BE2C (cell line): ENCODE measurements at regions not wholly inside any gene's neighbourhood (a gene's known extent, or its start where the extent isn't known, plus 50 kb on each side); places are given as distances from the start of the nearest gene placed in this dataset.

Experiments
- DNase-seq: peaks from one replicate; pipeline ENCODE4 v3.0.0-alpha.2; 2020
- H3K27me3 ChIP-seq: fragments of 250-450 bp; sonication (Bioruptor Pico); 2 replicates; pipeline ENCODE4 v1.5.1; 2020; ENCODE audit warnings: mild to moderate bottlenecking
- H3K36me3 ChIP-seq: fragments of 250-450 bp; sonication (Bioruptor Pico); 2 replicates; pipeline ENCODE4 v1.5.1; 2020; ENCODE audit warnings: mild to moderate bottlenecking
- H3K4me1 ChIP-seq: fragments of 250-450 bp; sonication (Bioruptor Pico); 2 replicates; pipeline ENCODE4 v1.5.1; 2020
- H3K4me3 ChIP-seq: 2 replicates; pipeline ENCODE4 v1.5.1; 2011; ENCODE audit warnings: low read depth, low read length
- H3K9me3 ChIP-seq: fragments of 250-450 bp; sonication (Bioruptor Pico); 2 replicates; pipeline ENCODE4 v1.5.1; 2020
- CTCF ChIP-seq: IDR thresholded peaks from 2 replicates; pipeline ENCODE4 v1.5.1; 2012; ENCODE audit warnings: mild to moderate bottlenecking, low read depth, low read length

GRCh38 chr17:77407321-77408277, 266.8 kb downstream of the SEC14L1 start:
- Histone ChIP-seq H3K4me3 (no peak overlapping the region), H3K9me3 (no peaks in the 10 kb centered on the region), H3K36me3 (peaks cover 46% of the 10 kb centered on the region), H3K27me3 (no peaks in the 10 kb centered on the region), H3K4me1 (peaks cover 5% of the 10 kb centered on the region; the same call in 1 of the 2 replicates)
- TF ChIP-seq CTCF, result no peak
- DNase-seq, result no peak

- no peak overlapping the region for H3K4me3 ChIP-seq
- no peaks in the 10 kb centered on the region for H3K9me3 ChIP-seq
- H3K27me3 ChIP-seq, result no peaks in the 10 kb centered on the region
- no peak for DNase-seq
- TF ChIP-seq CTCF, result no peak
- H3K4me1 ChIP-seq, result peaks cover 5% of the 10 kb centered on the region; the same call in 1 of the 2 replicates
- peaks cover 39% of the 10 kb centered on the region for H3K36me3 ChIP-seq
Measured at GRCh38 chr17:77408284-77408683, 267.5 kb downstream of the SEC14L1 start.

- H3K4me1 ChIP-seq, result peaks cover 5% of the 10 kb centered on the region; the same call in 1 of the 2 replicates
- H3K27me3 ChIP-seq, result no peaks in the 10 kb centered on the region
- no peaks in the 10 kb centered on the region for H3K9me3 ChIP-seq
- peaks cover 30% of the 10 kb centered on the region for H3K36me3 ChIP-seq
- DNase-seq, result no peak
- no peak for TF ChIP-seq CTCF
- no peak overlapping the region for H3K4me3 ChIP-seq
Measured at GRCh38 chr17:77409282-77410161, 268.8 kb downstream of the SEC14L1 start.

- no peak for DNase-seq
- H3K4me3 ChIP-seq, result no peak overlapping the region
- H3K9me3 ChIP-seq, result no peaks in the 10 kb centered on the region
- peaks cover 5% of the 10 kb centered on the region; the same call in 1 of the 2 replicates for H3K4me1 ChIP-seq
- peaks cover 22% of the 10 kb centered on the region for H3K36me3 ChIP-seq
- no peak for TF ChIP-seq CTCF
- H3K27me3 ChIP-seq, result no peaks in the 10 kb centered on the region
Measured at GRCh38 chr17:77410470-77410869, 269.7 kb downstream of the SEC14L1 start.

- no peak for TF ChIP-seq CTCF
Measured at GRCh38 chr17:77414811-77415400, 274.1 kb downstream of the SEC14L1 start.

More at GRCh38 chr17:77414811-77415400, 274.1 kb downstream of the SEC14L1 start:
- no peaks in the 10 kb centered on the region for H3K9me3 ChIP-seq
- no peak overlapping the region for H3K4me3 ChIP-seq
- peaks cover 12% of the 10 kb centered on the region for H3K4me1 ChIP-seq
- no peaks in the 10 kb centered on the region for H3K27me3 ChIP-seq
- peaks cover 24% of the 10 kb centered on the region for H3K36me3 ChIP-seq
- no peak for DNase-seq
